Testis (tissue), 2 donors: ENCODE measurements at regions not wholly inside any gene's neighbourhood (a gene's known extent, or its start where the extent isn't known, plus 50 kb on each side); places are given as distances from the start of the nearest gene placed in this dataset.

ENCODE experiments used
- DNase-seq: peaks from one replicate; pipeline ENCODE4 v3.0.0-alpha.2; 2019
- H3K27ac ChIP-seq, 2 donors: fragments of 200-600 bp; sonication (generic); one replicate each; pipeline ENCODE4 v1.5.1; 2019
- H3K27me3 ChIP-seq: fragments of 200-600 bp; sonication (generic); one replicate; pipeline ENCODE4 v1.5.1; 2019
- H3K36me3 ChIP-seq: fragments of 200-600 bp; sonication (generic); one replicate; pipeline ENCODE4 v1.5.1; 2017; ENCODE audit warnings: low read depth; ENCODE audit errors: missing control alignments
- H3K4me1 ChIP-seq: fragments of 200-600 bp; sonication (generic); one replicate; pipeline ENCODE4 v1.5.1; 2019
- H3K4me3 ChIP-seq, 2 donors: fragments of 200-600 bp; sonication (generic); one replicate each; pipeline ENCODE4 v1.5.1; 2017 to 2019
- H3K9me3 ChIP-seq: fragments of 200-600 bp; sonication (generic); one replicate; pipeline ENCODE4 v1.5.1; 2017
- POLR2A ChIP-seq: fragments of 450-650 bp; IDR thresholded peaks from one replicate; pipeline ENCODE4 v1.6.1; 2017; ENCODE audit warnings: antibody characterized with exemption, mild to moderate bottlenecking, moderate library complexity
- whole genome bisulfite sequencing, 2 donors: methylation state at CpG; one replicate each; pipeline ENCODE4 v1.1.5; 2018; 5-methylcytosine and 5-hydroxymethylcytosine counted together
- intact Hi-C: fragments of 100-400 bp; cut with DNase I; formaldehyde crosslinking; loops from one replicate; pipeline ENCODE4 v1.15.1; 2023; ENCODE audit warnings: low total_unique reads
- TF ChIP-seq, protein P1 (sequence below), 3 experiments: fragments of 450-650 bp in 2 of 3; fragments of 200-600 bp in 1 of 3; sonication (generic) in 1 of 3; IDR thresholded peaks; one replicate each; pipeline ENCODE4 v1.5.1; 2016 to 2019; ENCODE audit warnings: antibody characterized with exemption in 3 of 3, mild to moderate bottlenecking in 2 of 3, moderate library complexity in 1 of 3

DNA sequence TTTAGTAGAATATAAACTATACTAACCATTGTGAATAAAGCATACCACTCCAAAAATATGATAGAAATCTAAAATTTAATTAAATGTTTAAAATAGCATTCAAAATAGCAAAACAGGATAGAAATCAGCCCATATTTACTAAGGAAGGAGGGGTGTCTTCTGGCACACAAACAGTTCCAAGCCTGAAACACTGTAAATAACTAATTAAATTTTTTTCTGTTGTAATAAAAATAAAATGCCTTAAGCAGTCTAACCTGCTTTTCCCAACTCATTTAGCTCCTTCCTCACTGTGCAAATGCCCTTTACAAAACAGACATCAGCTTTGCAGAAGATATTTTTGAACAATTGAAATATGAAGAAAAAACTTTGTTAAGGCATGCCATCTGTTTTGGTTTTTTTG lies 707.1 kb upstream of the USP15 start:
- Histone ChIP-seq H3K9me3 (no peaks in the 10 kb centered on the region), H3K27me3 (no peaks in the 10 kb centered on the region), H3K4me3 (no peak overlapping the region), H3K27ac (no peak overlapping the region), H3K36me3 (no peaks in the 10 kb centered on the region), H3K4me1 (no peaks in the 10 kb centered on the region)
- DNase-seq, result no peak
- intact Hi-C loops, result no loop called here
- no peak for TF ChIP-seq POLR2A
- TF ChIP-seq, protein P1, sequence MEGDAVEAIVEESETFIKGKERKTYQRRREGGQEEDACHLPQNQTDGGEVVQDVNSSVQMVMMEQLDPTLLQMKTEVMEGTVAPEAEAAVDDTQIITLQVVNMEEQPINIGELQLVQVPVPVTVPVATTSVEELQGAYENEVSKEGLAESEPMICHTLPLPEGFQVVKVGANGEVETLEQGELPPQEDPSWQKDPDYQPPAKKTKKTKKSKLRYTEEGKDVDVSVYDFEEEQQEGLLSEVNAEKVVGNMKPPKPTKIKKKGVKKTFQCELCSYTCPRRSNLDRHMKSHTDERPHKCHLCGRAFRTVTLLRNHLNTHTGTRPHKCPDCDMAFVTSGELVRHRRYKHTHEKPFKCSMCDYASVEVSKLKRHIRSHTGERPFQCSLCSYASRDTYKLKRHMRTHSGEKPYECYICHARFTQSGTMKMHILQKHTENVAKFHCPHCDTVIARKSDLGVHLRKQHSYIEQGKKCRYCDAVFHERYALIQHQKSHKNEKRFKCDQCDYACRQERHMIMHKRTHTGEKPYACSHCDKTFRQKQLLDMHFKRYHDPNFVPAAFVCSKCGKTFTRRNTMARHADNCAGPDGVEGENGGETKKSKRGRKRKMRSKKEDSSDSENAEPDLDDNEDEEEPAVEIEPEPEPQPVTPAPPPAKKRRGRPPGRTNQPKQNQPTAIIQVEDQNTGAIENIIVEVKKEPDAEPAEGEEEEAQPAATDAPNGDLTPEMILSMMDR (IDR thresholded peaks at IDR 0.05), result no peak

- no peak overlapping the region for H3K4me3 ChIP-seq
- no peak for DNase-seq
- no peaks in the 10 kb centered on the region for H3K4me1 ChIP-seq
- intact Hi-C loops, result no loop called here
- WGBS, 2 donors, result 84% methylated on average over 6 of the region's 6 CpGs
- H3K9me3 ChIP-seq, result no peaks in the 10 kb centered on the region
- no peaks in the 10 kb centered on the region for H3K36me3 ChIP-seq
- TF ChIP-seq POLR2A, result no peak
- TF ChIP-seq, protein P1 (IDR thresholded peaks at IDR 0.05), result no peak
- no peaks in the 10 kb centered on the region for H3K27me3 ChIP-seq
- H3K27ac ChIP-seq, result no peak overlapping the region
These were observed 705.8 kb upstream of the USP15 start for GRCh38 chr12:61554268-61555008.

DNA sequence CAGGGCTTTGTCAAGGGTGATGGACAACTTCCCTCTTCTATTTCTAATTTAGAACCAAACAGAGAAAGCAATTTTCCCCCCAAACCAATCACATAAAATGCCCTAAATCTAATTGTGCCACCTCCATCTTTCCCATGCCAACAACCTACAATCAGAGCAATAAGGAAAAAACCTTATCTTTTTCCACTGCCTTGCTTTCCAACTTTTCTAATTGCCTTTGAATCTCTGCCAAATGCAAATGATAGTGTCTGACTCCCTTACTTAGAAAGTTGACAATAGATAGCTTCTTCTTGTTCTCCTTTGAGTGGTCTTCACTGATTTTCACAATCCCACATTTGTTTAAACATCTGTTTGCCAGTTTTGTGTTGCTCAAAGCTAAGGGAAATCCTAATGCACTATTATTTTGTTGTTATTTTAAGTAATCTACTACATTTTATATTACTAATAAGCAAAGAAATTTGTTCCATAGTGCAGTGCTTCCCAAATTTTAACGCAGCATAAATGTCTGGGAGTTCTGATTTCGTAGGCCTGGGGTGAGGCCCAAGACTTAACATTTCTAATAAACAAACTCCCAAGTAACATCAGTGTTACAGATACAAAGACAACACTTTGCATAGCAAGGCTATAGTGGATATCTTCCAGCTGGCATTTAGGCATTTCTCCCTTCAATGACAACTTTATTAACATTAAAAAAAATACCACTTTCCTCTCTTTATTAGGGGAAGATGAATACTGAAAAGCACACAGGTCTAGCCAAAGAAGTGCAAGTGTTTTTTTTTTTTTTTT lies 696.3 kb upstream of the USP15 start:
- 47 to 71% methylated on average over 2 of the region's 2 CpGs for WGBS, 2 donors
- intact Hi-C loops, result no loop called here

GRCh38 chr12:61564466-61564865 lies 695.7 kb upstream of the USP15 start:
- Histone ChIP-seq H3K4me1 (no peaks in the 10 kb centered on the region), H3K36me3 (no peaks in the 10 kb centered on the region), H3K9me3 (no peaks in the 10 kb centered on the region), H3K4me3 (no peak overlapping the region), H3K27ac (no peak overlapping the region), H3K27me3 (no peaks in the 10 kb centered on the region)
- no peak for DNase-seq
- intact Hi-C loops, result no loop called here
- WGBS, 2 donors, result 33 to 42% methylated on average over 3 of the region's 3 CpGs
- TF ChIP-seq POLR2A, result no peak
- TF ChIP-seq, protein P1 (IDR thresholded peaks at IDR 0.05), result no peak

More for the DNA sequence above, 696.3 kb upstream of the USP15 start:
- H3K4me1 ChIP-seq, result no peaks in the 10 kb centered on the region
- H3K36me3 ChIP-seq, result no peaks in the 10 kb centered on the region
- H3K27me3 ChIP-seq, result no peaks in the 10 kb centered on the region
- TF ChIP-seq, protein P1 (IDR thresholded peaks at IDR 0.05), result no peak
- TF ChIP-seq POLR2A, result no peak
- no peak overlapping the region for H3K27ac ChIP-seq
- no peaks in the 10 kb centered on the region for H3K9me3 ChIP-seq
- no peak overlapping the region for H3K4me3 ChIP-seq
- DNase-seq, result no peak
